T47D (cell line): ENCODE measurements at regions not wholly inside any gene's neighbourhood (a gene's known extent, or its start where the extent isn't known, plus 50 kb on each side); places are given as distances from the start of the nearest gene placed in this dataset.
"Not testable (repeated sequence)": the region's sequence is repeated elsewhere in the genome, so short reads cannot be mapped to it uniquely, and the experiment has no call there.

Experiments
- DNase-seq, 2 experiments: peaks; one replicate each; pipeline versions ENCODE4 v3.0.0 to v3.0.0-alpha.2; 2011 to 2012; ENCODE audit warnings: low read depth in 1 of 2, low spot score in 1 of 2
- JUND ChIP-seq: IDR thresholded peaks from 2 replicates; pipeline ENCODE4 v1.6.1; 2012; ENCODE audit warnings: low read depth
- in situ Hi-C: cut with HindIII; loops from 2 replicates; pipeline ENCODE4 v1.10.0; 2016; ENCODE audit warnings: low sequenced_read_pairs, low pct_unique_long_range_greater_than_20kb

- DNase-seq, in situ Hi-C loops: not testable (repeated sequence)
Observed at GRCh38 chr1:24268555-24268954, 50.6 kb upstream of the GRHL3 start.

GRCh38 chr1:24266998-24267397 is 52.2 kb upstream of the GRHL3 start:
- no peak for TF ChIP-seq JUND
- DNase-seq: no peak
- in situ Hi-C loops: no loop called here

DNA sequence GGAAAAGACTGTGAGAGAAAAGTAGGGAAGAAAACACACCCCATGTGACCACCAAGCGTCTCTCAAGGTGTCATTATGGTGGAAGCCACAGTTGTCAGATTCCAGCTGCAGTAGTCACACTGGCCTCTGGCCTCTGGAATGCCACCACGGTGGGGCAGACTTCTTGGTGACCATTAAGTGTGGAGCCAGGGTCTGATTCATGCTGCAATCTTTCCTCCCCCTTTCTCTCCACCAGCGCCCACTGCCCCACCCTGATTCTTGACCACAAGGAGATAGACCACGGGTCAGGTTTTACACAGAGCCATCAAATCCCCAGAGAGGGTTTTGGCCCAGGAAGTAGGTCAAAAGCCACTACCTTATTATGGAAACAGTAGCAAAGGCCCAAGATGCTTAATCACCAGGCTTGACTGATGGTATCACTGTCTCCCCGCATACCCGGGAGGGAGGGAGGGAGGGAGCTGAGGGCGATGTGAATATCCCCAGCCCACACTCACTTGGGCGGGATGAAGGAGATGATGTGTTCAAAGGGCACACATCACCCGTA is 52.7 kb upstream of the GRHL3 start:
- in situ Hi-C loops: no loop called here
- no peak for DNase-seq

GRCh38 chr1:24263746-24264145 is 55.4 kb upstream of the GRHL3 start:
- in situ Hi-C loops: no loop called here
- TF ChIP-seq JUND: no peak
- DNase-seq: no peak

More for the DNA sequence above, 52.7 kb upstream of the GRHL3 start:
- no peak for TF ChIP-seq JUND

GRCh38 chr1:24263211-24263610 is 55.9 kb upstream of the GRHL3 start:
- in situ Hi-C loops: no loop called here

DNA sequence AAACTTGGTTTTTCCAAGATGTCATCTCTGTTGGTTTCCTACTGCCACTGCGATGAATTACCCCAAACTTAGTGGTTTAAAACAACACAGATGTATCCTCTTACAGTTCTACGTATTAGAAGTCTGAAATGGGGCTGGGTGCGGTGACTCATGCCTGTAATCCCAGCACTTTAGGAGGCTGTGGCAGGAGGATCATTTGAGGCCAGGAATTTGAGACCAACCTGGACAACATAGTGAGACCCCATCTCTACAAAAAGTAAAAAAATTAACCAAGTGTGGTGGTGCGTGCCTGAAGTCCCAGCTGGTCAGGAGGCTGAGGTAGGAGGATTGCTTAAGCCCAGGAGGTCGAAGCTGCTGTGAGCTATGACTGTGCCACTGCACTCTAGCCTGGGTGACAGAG is 57.2 kb upstream of the GRHL3 start:
- in situ Hi-C loops: no loop called here
- no peak for DNase-seq
- no peak for TF ChIP-seq JUND

More at GRCh38 chr1:24263211-24263610, 55.9 kb upstream of the GRHL3 start:
- no peak for TF ChIP-seq JUND
- no peak for DNase-seq

GRCh38 chr1:24258735-24259424 is 60.3 kb upstream of the GRHL3 start:
- TF ChIP-seq JUND: no peak
- DNase-seq: no peak
- in situ Hi-C loops: no loop called here

- no peak for TF ChIP-seq JUND
- no peak for DNase-seq
- in situ Hi-C loops: no loop called here
Observed at GRCh38 chr1:24257373-24257772, 61.8 kb upstream of the GRHL3 start.

GRCh38 chr1:24256687-24257086 is 62.5 kb upstream of the GRHL3 start:
- no peak for TF ChIP-seq JUND
- in situ Hi-C loops: no loop called here
- no peak for DNase-seq

DNA sequence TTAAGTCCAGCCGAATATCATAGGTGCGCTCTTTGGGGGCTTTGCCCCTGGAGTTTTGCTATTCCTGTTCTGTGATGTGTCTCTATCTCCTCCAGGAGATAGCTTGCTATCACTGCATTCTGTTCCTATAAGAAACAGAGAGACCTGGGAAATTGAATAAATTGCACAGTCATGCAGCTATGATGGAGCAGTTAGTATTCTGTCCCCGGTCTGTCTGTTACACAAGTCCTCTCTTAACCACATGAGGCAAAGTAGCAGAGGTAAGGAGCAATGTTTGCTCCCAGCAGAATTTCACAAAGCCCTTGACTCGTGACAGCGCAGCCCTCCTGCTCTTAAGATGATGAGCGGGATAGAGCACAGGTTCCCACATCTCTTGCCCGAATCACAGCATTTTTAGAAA is 63.9 kb upstream of the GRHL3 start:
- DNase-seq: no peak
- in situ Hi-C loops: no loop called here
- no peak for TF ChIP-seq JUND

GRCh38 chr1:24254783-24255182 is 64.4 kb upstream of the GRHL3 start:
- no peak for TF ChIP-seq JUND
- in situ Hi-C loops: no loop called here
- no peak for DNase-seq

DNA sequence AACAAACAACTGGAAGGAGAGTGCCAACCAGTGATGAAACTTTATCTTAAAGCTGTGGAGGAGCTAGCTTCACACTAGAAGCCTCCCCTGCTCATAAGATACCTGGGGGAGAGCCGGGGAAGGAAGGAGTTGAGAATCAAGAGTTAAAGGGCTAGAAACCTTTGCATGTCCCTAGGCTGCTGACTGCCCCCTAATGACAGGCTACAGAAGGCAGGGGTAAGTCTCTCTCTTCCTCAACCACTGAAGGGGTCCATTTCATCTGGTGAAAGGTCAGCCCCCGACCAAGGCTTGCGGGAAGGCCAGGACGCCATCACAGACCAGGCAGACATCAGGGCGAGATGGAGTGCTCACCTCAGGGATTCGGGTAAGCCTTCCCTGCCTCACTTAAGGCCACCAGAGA is 65.6 kb upstream of the GRHL3 start:
- TF ChIP-seq JUND: no peak
- DNase-seq: no peak
- in situ Hi-C loops: no loop called here

DNA sequence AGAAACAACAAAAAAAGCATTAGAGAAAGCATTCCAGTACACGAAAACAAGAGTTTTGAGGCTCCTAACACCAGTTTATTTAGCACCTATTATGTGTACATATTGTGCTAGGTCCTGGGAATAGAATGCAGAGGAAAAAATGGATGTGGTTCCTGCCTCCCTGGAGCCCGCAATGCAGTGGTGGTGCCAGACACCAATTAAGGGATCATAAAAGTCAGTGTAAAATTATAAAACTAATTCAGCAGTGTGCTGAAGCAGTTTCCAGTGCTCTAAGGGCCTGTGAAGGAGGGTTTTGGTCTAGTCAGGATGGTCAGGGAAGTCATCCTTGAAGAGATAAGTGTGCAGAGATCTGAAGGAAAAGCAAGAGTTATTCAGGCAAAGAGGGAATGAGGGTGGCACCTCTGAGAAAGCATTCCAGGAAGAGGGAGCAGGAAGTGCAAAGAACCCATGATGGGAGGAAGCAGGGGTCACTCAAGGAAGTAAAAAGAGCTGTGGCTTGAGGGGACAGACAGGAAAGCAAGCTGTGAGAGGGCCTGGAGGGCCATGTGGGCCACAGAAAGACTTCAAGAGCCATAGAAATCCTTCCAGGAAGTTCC is 65.2 kb upstream of the IFNLR1 start:
- no peak for DNase-seq
- in situ Hi-C loops: no loop called here
- no peak for TF ChIP-seq JUND
